Neural progenitor cell (in vitro differentiated cells): ENCODE measurements at regions not wholly inside any gene's neighbourhood (a gene's known extent, or its start where the extent isn't known, plus 50 kb on each side); places are given as distances from the start of the nearest gene placed in this dataset.

Experiments used
- DNase-seq: peaks from one replicate; pipeline ENCODE4 v3.0.0-alpha.2; 2016; ENCODE audit warnings: low spot score
- H2AFZ ChIP-seq: fragments of 200-600 bp; sonication (generic); replicated peaks from 2 replicates; pipeline ENCODE4 v1.6.1; 2016; ENCODE audit warnings: antibody characterized with exemption
- H3F3A ChIP-seq: fragments of 200-600 bp; sonication (generic); 2 replicates; pipeline ENCODE4 v1.6.1; 2016; ENCODE audit warnings: antibody characterized with exemption, low read depth
- H3K27ac ChIP-seq: fragments of 200-600 bp; sonication (generic); 2 replicates; pipeline ENCODE4 v1.5.1; 2016; ENCODE audit warnings: mild to moderate bottlenecking
- H3K27me3 ChIP-seq: fragments of 200-600 bp; sonication (generic); 2 replicates; pipeline ENCODE4 v1.6.1; 2016; ENCODE audit warnings: mild to moderate bottlenecking, moderate library complexity
- H3K36me3 ChIP-seq: fragments of 200-600 bp; sonication (generic); 2 replicates; pipeline ENCODE4 v1.5.1; 2016
- H3K4me1 ChIP-seq: fragments of 200-600 bp; sonication (generic); 2 replicates; pipeline ENCODE4 v1.6.1; 2016; ENCODE audit warnings: mixed run types
- H3K4me2 ChIP-seq: fragments of 200-600 bp; sonication (generic); 2 replicates; pipeline ENCODE4 v1.6.1; 2016
- H3K4me3 ChIP-seq: fragments of 200-600 bp; sonication (generic); 2 replicates; pipeline ENCODE4 v1.5.1; 2016
- H3K79me2 ChIP-seq: fragments of 200-600 bp; sonication (generic); 2 replicates; pipeline ENCODE4 v1.6.1; 2016; ENCODE audit warnings: low read depth
- H3K9ac ChIP-seq: fragments of 200-600 bp; sonication (generic); 2 replicates; pipeline ENCODE4 v1.6.1; 2016
- H3K9me3 ChIP-seq: fragments of 200-600 bp; sonication (generic); 2 replicates; pipeline ENCODE4 v1.5.1; 2016; ENCODE audit warnings: low read depth
- H4K20me1 ChIP-seq: fragments of 200-600 bp; sonication (generic); 2 replicates; pipeline ENCODE4 v1.6.1; 2016; ENCODE audit warnings: low read depth
- H3K27ac Mint-ChIP-seq: 3 replicates; pipeline ENCODE4 v1.8.0; 2021; ENCODE audit warnings: mixed read lengths
- H3K27me3 Mint-ChIP-seq: 2 replicates; pipeline ENCODE4 v1.8.0; 2022; ENCODE audit warnings: low read depth, mild to moderate bottlenecking, inconsistent platforms, moderate library complexity, mixed read lengths; ENCODE audit not compliant: insufficient read depth
- H3K36me3 Mint-ChIP-seq: 3 replicates; pipeline ENCODE4 v1.8.0; 2021; ENCODE audit warnings: mixed read lengths
- H3K4me1 Mint-ChIP-seq: 3 replicates; pipeline ENCODE4 v1.8.0; 2021; ENCODE audit warnings: mixed read lengths
- H3K4me3 Mint-ChIP-seq: 3 replicates; pipeline ENCODE4 v1.8.0; 2021; ENCODE audit warnings: mild to moderate bottlenecking, moderate library complexity, mixed read lengths
- H3K9me3 Mint-ChIP-seq: 3 replicates; pipeline ENCODE4 v1.8.0; 2020; ENCODE audit warnings: mixed read lengths
- EZH2 ChIP-seq: fragments of 200-600 bp; sonication (generic); IDR thresholded peaks from 2 replicates; pipeline ENCODE4 v1.6.1; 2017; ENCODE audit warnings: antibody characterized with exemption, mild to moderate bottlenecking, moderate library complexity
- EZH2phosphoT487 ChIP-seq: fragments of 200-600 bp; sonication (generic); IDR thresholded peaks from 2 replicates; pipeline ENCODE4 v1.6.1; 2017; ENCODE audit warnings: antibody characterized with exemption
- TF ChIP-seq, protein P1 (sequence below): fragments of 200-600 bp; sonication (generic); IDR thresholded peaks from 2 replicates; pipeline ENCODE4 v1.5.1; 2017; ENCODE audit warnings: antibody characterized with exemption, mild to moderate bottlenecking

GRCh38 chr1:208584167-208584755 is 340.1 kb upstream of the PLXNA2 start:
- H3K27me3 ChIP-seq: no peaks in the 10 kb centered on the region
- no peak overlapping the region for H3K27ac ChIP-seq

GRCh38 chr1:208587110-208587509 is 342.9 kb upstream of the PLXNA2 start:
- peaks cover 14% of the 10 kb centered on the region for H3K4me1 Mint-ChIP-seq
- Histone ChIP-seq H3K4me3 (no peak overlapping the region), H3K9me3 (no peaks in the 10 kb centered on the region), H3K27ac (no peak overlapping the region), H3K36me3 (no peaks in the 10 kb centered on the region), H3K27me3 (no peaks in the 10 kb centered on the region), H3K9ac (no peak overlapping the region), H3F3A (no peaks in the 10 kb centered on the region), H3K4me1 (no peaks in the 10 kb centered on the region), H3K4me2 (no peak overlapping the region), H4K20me1 (no peaks in the 10 kb centered on the region), H3K79me2 (no peaks in the 10 kb centered on the region), H2AFZ (no peak overlapping the region)
- no peak for DNase-seq
- H3K27ac Mint-ChIP-seq: no peak overlapping the region
- no peak overlapping the region for H3K4me3 Mint-ChIP-seq
- H3K36me3 Mint-ChIP-seq: no peaks in the 10 kb centered on the region
- no peaks in the 10 kb centered on the region for H3K9me3 Mint-ChIP-seq
- H3K27me3 Mint-ChIP-seq: peaks cover 11% of the 10 kb centered on the region
- TF ChIP-seq EZH2 (no peak), EZH2phosphoT487 (no peak)
- TF ChIP-seq, protein P1, sequence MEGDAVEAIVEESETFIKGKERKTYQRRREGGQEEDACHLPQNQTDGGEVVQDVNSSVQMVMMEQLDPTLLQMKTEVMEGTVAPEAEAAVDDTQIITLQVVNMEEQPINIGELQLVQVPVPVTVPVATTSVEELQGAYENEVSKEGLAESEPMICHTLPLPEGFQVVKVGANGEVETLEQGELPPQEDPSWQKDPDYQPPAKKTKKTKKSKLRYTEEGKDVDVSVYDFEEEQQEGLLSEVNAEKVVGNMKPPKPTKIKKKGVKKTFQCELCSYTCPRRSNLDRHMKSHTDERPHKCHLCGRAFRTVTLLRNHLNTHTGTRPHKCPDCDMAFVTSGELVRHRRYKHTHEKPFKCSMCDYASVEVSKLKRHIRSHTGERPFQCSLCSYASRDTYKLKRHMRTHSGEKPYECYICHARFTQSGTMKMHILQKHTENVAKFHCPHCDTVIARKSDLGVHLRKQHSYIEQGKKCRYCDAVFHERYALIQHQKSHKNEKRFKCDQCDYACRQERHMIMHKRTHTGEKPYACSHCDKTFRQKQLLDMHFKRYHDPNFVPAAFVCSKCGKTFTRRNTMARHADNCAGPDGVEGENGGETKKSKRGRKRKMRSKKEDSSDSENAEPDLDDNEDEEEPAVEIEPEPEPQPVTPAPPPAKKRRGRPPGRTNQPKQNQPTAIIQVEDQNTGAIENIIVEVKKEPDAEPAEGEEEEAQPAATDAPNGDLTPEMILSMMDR: no peak

More at GRCh38 chr1:208584167-208584755, 340.1 kb upstream of the PLXNA2 start:
- H4K20me1 ChIP-seq: no peaks in the 10 kb centered on the region
- peaks cover 11% of the 10 kb centered on the region for H3K27me3 Mint-ChIP-seq
- peaks cover 20% of the 10 kb centered on the region for H3K4me1 Mint-ChIP-seq
- no peaks in the 10 kb centered on the region for H3K79me2 ChIP-seq
- H3K9me3 Mint-ChIP-seq: no peaks in the 10 kb centered on the region
- H3F3A ChIP-seq: no peaks in the 10 kb centered on the region
- H3K4me3 ChIP-seq: no peak overlapping the region
- no peak overlapping the region for H3K4me3 Mint-ChIP-seq
- TF ChIP-seq EZH2phosphoT487 (no peak), EZH2 (no peak)
- TF ChIP-seq, protein P1: no peak
- no peaks in the 10 kb centered on the region for H3K36me3 ChIP-seq
- H3K9ac ChIP-seq: no peak overlapping the region
- no peaks in the 10 kb centered on the region for H3K9me3 ChIP-seq
- no peak overlapping the region for H3K27ac Mint-ChIP-seq
- H3K4me2 ChIP-seq: no peak overlapping the region
- no peak overlapping the region for H2AFZ ChIP-seq
- no peaks in the 10 kb centered on the region for H3K4me1 ChIP-seq
- DNase-seq: no peak
- H3K36me3 Mint-ChIP-seq: no peaks in the 10 kb centered on the region

DNA sequence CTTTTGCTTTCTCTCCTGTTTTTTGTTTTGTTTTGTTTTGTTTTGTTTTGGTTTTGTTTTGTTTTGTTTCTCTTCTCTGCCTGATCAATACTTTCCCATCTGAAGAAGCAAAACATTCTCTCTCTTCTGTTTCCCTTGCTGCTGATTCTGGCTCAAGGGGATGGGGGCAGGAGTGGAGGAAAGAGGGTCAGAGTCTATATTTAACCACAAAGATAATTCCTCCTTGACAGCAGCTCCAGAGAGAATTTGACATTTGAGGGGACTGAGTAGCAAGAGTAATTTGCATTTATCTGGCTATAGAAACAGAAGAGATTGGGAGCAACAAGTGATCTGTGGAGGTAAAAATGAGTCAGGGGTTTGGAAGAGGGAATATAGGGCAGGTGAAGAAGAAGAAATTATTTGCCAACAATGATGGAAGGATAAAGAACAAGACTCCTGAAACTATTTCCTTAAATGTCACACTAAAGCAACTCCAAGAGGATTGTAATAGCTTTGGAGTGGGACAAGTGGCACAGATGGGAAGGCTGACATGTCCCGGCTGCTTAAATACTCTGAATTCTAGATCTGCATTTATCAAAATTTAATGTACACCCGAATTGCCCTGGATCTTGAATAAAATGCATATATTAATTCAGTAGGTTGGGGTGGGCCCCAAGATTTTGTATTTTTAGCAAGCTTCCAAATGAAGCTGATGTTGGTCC is 349.3 kb upstream of the PLXNA2 start:
- Mint-ChIP-seq H3K4me3 (no peak overlapping the region), H3K27ac (no peak overlapping the region), H3K9me3 (no peaks in the 10 kb centered on the region), H3K4me1 (peaks cover 23% of the 10 kb centered on the region), H3K27me3 (peaks cover 4% of the 10 kb centered on the region), H3K36me3 (no peaks in the 10 kb centered on the region)
- H3K4me3 ChIP-seq: no peak overlapping the region
- H3K9me3 ChIP-seq: no peaks in the 10 kb centered on the region
- no peak for TF ChIP-seq EZH2phosphoT487
- H3K27ac ChIP-seq: no peak overlapping the region
- no peaks in the 10 kb centered on the region for H4K20me1 ChIP-seq
- no peak overlapping the region for H3K4me2 ChIP-seq
- H3K4me1 ChIP-seq: peaks cover 10% of the 10 kb centered on the region
- no peaks in the 10 kb centered on the region for H3F3A ChIP-seq
- DNase-seq: no peak
- no peak overlapping the region for H3K9ac ChIP-seq
- no peaks in the 10 kb centered on the region for H3K79me2 ChIP-seq
- H3K27me3 ChIP-seq: no peaks in the 10 kb centered on the region
- no peak overlapping the region for H2AFZ ChIP-seq
- H3K36me3 ChIP-seq: no peaks in the 10 kb centered on the region

DNA sequence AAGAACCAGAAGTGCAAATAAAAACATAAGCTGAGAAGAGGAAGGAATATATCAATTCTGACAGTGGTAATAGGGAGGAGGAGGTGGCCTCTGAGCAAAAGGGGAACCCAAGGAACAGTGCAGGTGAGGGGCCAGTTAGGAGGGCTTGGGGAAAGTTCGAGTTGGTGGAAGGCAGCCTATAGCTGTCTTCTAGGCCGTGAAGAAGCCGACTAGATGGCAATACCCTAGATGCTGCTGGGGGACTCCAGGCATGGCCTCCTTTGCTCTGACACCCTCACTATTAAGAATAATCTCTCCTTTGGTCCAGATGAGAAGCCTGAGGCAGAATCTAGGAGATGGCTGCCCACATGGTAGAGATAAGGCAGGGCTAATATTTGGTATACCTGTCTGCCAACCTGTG is 351.1 kb upstream of the PLXNA2 start:
- Mint-ChIP-seq H3K27me3 (peaks cover 4% of the 10 kb centered on the region), H3K27ac (no peak overlapping the region), H3K9me3 (no peaks in the 10 kb centered on the region), H3K4me1 (peaks cover 41% of the 10 kb centered on the region), H3K36me3 (no peaks in the 10 kb centered on the region), H3K4me3 (no peak overlapping the region)
- Histone ChIP-seq H3K27me3 (no peaks in the 10 kb centered on the region), H3K4me1 (peaks cover 28% of the 10 kb centered on the region), H3K79me2 (no peaks in the 10 kb centered on the region), H2AFZ (no peak overlapping the region), H4K20me1 (no peaks in the 10 kb centered on the region), H3F3A (no peaks in the 10 kb centered on the region), H3K4me3 (no peak overlapping the region), H3K9ac (no peak overlapping the region), H3K9me3 (no peaks in the 10 kb centered on the region), H3K27ac (no peak overlapping the region), H3K4me2 (no peak overlapping the region), H3K36me3 (no peaks in the 10 kb centered on the region)
- DNase-seq: no peak
- TF ChIP-seq, protein P1: no peak
- TF ChIP-seq EZH2phosphoT487 (no peak), EZH2 (no peak)
